ENCODE measurements at regions not wholly inside any gene's neighbourhood (a gene's known extent, or its start where the extent isn't known, plus 50 kb on each side); places are given as distances from the start of the nearest gene placed in this dataset.

DNA sequence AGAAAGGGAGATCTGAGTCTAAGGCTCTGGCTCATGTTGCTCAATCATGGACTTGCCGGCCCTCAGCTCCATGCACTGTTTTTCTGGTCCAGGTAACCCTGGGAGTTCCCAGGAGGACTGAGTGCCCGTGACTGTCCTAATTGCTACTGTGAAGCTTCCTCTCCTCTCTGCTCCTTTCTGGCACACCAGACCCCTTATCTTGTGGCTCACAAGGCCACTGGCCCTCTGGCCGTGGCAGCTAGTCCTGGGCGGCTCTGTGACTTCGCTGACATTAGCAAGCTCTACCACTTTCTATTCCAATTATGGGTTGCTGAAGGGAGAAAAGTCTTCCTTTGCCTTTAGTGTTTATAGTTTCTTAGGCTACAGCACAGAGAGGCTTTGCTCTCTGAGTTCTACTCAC lies 380.2 kb downstream of the RWDD3 start (continued):
- no peak for TF ChIP-seq GABPA (IDR thresholded peaks at IDR 0.05; ENCODE audit: low read depth)
- TF ChIP-seq, protein P1, sequence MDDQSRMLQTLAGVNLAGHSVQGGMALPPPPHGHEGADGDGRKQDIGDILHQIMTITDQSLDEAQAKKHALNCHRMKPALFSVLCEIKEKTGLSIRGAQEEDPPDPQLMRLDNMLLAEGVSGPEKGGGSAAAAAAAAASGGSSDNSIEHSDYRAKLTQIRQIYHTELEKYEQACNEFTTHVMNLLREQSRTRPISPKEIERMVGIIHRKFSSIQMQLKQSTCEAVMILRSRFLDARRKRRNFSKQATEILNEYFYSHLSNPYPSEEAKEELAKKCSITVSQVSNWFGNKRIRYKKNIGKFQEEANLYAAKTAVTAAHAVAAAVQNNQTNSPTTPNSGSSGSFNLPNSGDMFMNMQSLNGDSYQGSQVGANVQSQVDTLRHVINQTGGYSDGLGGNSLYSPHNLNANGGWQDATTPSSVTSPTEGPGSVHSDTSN (IDR thresholded peaks at IDR 0.05) = no peak
- TF ChIP-seq YY1 (IDR thresholded peaks at IDR 0.05; ENCODE audit: low read depth) = no peak
- TF ChIP-seq MEF2A (IDR thresholded peaks at IDR 0.05; ENCODE audit: borderline replicate concordance, low read depth) = no peak
- TF ChIP-seq RFX5 (IDR thresholded peaks at IDR 0.05; ENCODE audit: low read length) = no peak
- TF ChIP-seq MXI1 (IDR thresholded peaks at IDR 0.05; ENCODE audit: low read depth, low read length) = no peak
- TF ChIP-seq RCOR1 (IDR thresholded peaks at IDR 0.05; ENCODE audit: low read length) = no peak

DNA sequence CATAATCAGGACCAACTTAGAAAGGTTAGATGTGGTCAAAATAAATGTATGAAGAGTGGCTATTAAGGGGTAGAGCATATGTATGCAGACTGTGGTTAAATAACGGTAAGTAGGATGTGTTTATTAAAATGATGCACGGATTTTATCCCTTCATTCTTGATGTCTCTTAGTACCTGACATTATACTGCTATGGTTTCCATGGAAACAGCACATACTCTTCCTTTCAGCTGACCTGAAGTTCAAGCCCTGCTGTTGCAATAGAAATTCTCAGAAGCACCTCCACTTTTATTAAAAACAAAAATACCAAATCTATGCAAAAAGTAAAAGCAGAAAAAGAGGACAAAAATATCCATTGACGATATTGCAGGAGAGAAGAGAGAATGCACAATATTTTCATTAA lies 381.4 kb downstream of the RWDD3 start:
- Histone ChIP-seq H3K27ac (ENCODE audit: low read depth in 2 of 2, low read length in 1 of 2) (no peak overlapping the region), H3F3A (replicated peaks; ENCODE audit: insufficient read depth) (no peaks in the 10 kb centered on the region), H3K4me3 (ENCODE audit: low read depth in 2 of 2, low read length in 1 of 2) (no peak overlapping the region), H3K79me2 (ENCODE audit: insufficient read depth) (no peaks in the 10 kb centered on the region), H3K9ac (no peak overlapping the region), H3K4me1 (ENCODE audit: control insufficient read depth in 1 of 2, insufficient read depth in 2 of 2, low read depth in 1 of 2, low read length in 1 of 2) (no peaks in the 10 kb centered on the region; a peak in 1 of 4 replicates), H4K20me1 (ENCODE audit: insufficient read depth) (no peaks in the 10 kb centered on the region), H3K27me3 (ENCODE audit: insufficient read depth) (no peaks in the 10 kb centered on the region), H3K9me2 (no peaks in the 10 kb centered on the region), H2AFZ (ENCODE audit: low read depth) (no peak overlapping the region), H3K4me2 (no peak overlapping the region), H3K36me3 (replicated peaks in 1 of 2; ENCODE audit: control insufficient read depth in 1 of 2, insufficient read depth in 2 of 2, low read length in 1 of 2) (no peaks in the 10 kb centered on the region), H3K9me3 (no peaks in the 10 kb centered on the region)
- 27% methylated on average over 3 of the region's 3 CpGs for WGBS (ENCODE audit: low lambda C conversion rate)
- TF ChIP-seq, protein P1 (IDR thresholded peaks at IDR 0.05) = no peak
- no peak for TF ChIP-seq RAD21 (IDR thresholded peaks at IDR 0.05; ENCODE audit: low read length)
- TF ChIP-seq GABPA (IDR thresholded peaks at IDR 0.05; ENCODE audit: low read depth) = no peak
- TF ChIP-seq, protein P2, sequence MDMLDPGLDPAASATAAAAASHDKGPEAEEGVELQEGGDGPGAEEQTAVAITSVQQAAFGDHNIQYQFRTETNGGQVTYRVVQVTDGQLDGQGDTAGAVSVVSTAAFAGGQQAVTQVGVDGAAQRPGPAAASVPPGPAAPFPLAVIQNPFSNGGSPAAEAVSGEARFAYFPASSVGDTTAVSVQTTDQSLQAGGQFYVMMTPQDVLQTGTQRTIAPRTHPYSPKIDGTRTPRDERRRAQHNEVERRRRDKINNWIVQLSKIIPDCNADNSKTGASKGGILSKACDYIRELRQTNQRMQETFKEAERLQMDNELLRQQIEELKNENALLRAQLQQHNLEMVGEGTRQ (IDR thresholded peaks at IDR 0.05; ENCODE audit: borderline replicate concordance, low read depth, low read length) = no peak
- TF ChIP-seq CHD2 (IDR thresholded peaks at IDR 0.05; ENCODE audit: low read length, partially characterized antibody) = no peak
- TF ChIP-seq FOXM1 (IDR thresholded peaks at IDR 0.05; ENCODE audit: low read depth) = no peak
- no peak for TF ChIP-seq GATA2 (CRISPR knock-in tag; IDR thresholded peaks at IDR 0.05)
- no peak for TF ChIP-seq SMC3 (IDR thresholded peaks at IDR 0.05; ENCODE audit: low read depth, low read length)
- TF ChIP-seq EZH2phosphoT487 (IDR thresholded peaks at IDR 0.05; ENCODE audit: borderline replicate concordance, low read depth) = no peak
- no peak for TF ChIP-seq TEAD4 (IDR thresholded peaks at IDR 0.05; ENCODE audit: borderline replicate concordance, insufficient read depth)
- TF ChIP-seq, protein P3, sequence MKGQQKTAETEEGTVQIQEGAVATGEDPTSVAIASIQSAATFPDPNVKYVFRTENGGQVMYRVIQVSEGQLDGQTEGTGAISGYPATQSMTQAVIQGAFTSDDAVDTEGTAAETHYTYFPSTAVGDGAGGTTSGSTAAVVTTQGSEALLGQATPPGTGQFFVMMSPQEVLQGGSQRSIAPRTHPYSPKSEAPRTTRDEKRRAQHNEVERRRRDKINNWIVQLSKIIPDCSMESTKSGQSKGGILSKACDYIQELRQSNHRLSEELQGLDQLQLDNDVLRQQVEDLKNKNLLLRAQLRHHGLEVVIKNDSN (IDR thresholded peaks at IDR 0.05; ENCODE audit: borderline replicate concordance, low read depth) = no peak
- no peak for TF ChIP-seq RCOR1 (IDR thresholded peaks at IDR 0.05; ENCODE audit: low read length)
- ChIA-PET POLR2A (no interaction called here), CTCF (no interaction called here)
- DNase-seq = no peak

All from SK-N-SH (cell line).